Panc1 (cell line): ENCODE measurements at regions not wholly inside any gene's neighbourhood (a gene's known extent, or its start where the extent isn't known, plus 50 kb on each side); places are given as distances from the start of the nearest gene placed in this dataset.

ENCODE experiments used
- ATAC-seq: fragments of 200-7000 bp; cut with Tn5 transposase; 2 replicates; pipeline ENCODE4 v1.9.1; 2020; ENCODE audit warnings: mild to moderate bottlenecking, moderate library complexity
- BruUV-seq: library from RNA; stranded (reverse); fragments of 400-500 nt; replicated peaks from 2 replicates; lab custom pipeline; 2021; lab: Mats Ljungman, UMichigan
- CTCF ChIA-PET: fragments of 300-600 bp; sonication (Branson Sonifier 250); formaldehyde crosslinking; loops from one replicate; lab custom pipeline; 2022; ENCODE audit warnings: antibody characterized with exemption; lab: Charles Lee
- POLR2A ChIA-PET: fragments of 300-600 bp; sonication (Branson Sonifier 250); formaldehyde crosslinking; loops from one replicate; lab custom pipeline; 2022; ENCODE audit warnings: antibody characterized with exemption; lab: Charles Lee
- DNase-seq: peaks from one replicate; pipeline ENCODE4 v3.0.0-alpha.2; 2010; ENCODE audit warnings: low read depth, low spot score
- H3K27ac ChIP-seq: 2 replicates; pipeline ENCODE4 v1.5.1; 2011; ENCODE audit warnings: mild to moderate bottlenecking, low read length, inconsistent platforms
- H3K27me3 ChIP-seq: fragments of 200-500 bp; sonication (Bioruptor generic); 2 replicates; pipeline ENCODE4 v1.6.0; 2014; ENCODE audit warnings: low read length, inconsistent platforms; ENCODE audit not compliant: control insufficient read depth, insufficient read depth
- H3K36me3 ChIP-seq: fragments of 200-500 bp; sonication (Bioruptor generic); 2 replicates; pipeline ENCODE4 v1.5.1; 2014; ENCODE audit warnings: inconsistent platforms, mild to moderate bottlenecking, low read length, moderate library complexity; ENCODE audit not compliant: control insufficient read depth, insufficient read depth
- H3K4me1 ChIP-seq: 2 replicates; pipeline ENCODE4 v1.5.1; 2011; ENCODE audit warnings: inconsistent platforms, mild to moderate bottlenecking, low read length, moderate library complexity; ENCODE audit not compliant: control insufficient read depth, insufficient read depth
- H3K4me3 ChIP-seq, 2 experiments: 2 replicates each; pipeline ENCODE4 v1.5.1; 2011 to 2012; ENCODE audit warnings: low read depth in 2 of 2, low read length in 2 of 2, mild to moderate bottlenecking in 2 of 2, inconsistent platforms in 1 of 2, moderate library complexity in 1 of 2
- H3K9me3 ChIP-seq: fragments of 200-500 bp; sonication (Bioruptor generic); 2 replicates; pipeline ENCODE4 v1.5.1; 2014; ENCODE audit warnings: low read depth, mild to moderate bottlenecking, inconsistent platforms, low read length, moderate library complexity; ENCODE audit not compliant: control insufficient read depth, insufficient read depth
- POLR2AphosphoS5 ChIP-seq: IDR thresholded peaks from 2 replicates; pipeline ENCODE4 v1.6.1; 2012; ENCODE audit warnings: mild to moderate bottlenecking, low read depth, low read length, moderate library complexity
- SIN3A ChIP-seq: IDR thresholded peaks from 2 replicates; pipeline ENCODE4 v1.6.1; 2012; ENCODE audit warnings: low read depth, mild to moderate bottlenecking, low read length, moderate library complexity, borderline replicate concordance; ENCODE audit not compliant: insufficient read depth
- TCF7L2 ChIP-seq: IDR thresholded peaks from 2 replicates; pipeline ENCODE4 v1.6.1; 2011; ENCODE audit warnings: mild to moderate bottlenecking, low read depth, low read length, inconsistent platforms
- in situ Hi-C: cut with HindIII; loops from 2 replicates; pipeline ENCODE4 v1.10.0; 2016; ENCODE audit warnings: low sequenced_read_pairs, low pct_unique_long_range_greater_than_20kb
- intact Hi-C: fragments of 100-400 bp; cut with micrococcal nuclease; formaldehyde crosslinking; loops from one replicate; pipeline ENCODE4 v1.10.0; 2022; ENCODE audit not compliant: unreplicated experiment
- TF ChIP-seq, protein P1 (sequence below): fragments of 450-650 bp; IDR thresholded peaks from 2 replicates; pipeline ENCODE4 v1.5.1; 2017; ENCODE audit warnings: mild to moderate bottlenecking
- TF ChIP-seq, protein P2 (sequence below), 2 experiments: IDR thresholded peaks; 2 replicates each; pipeline ENCODE4 v1.6.1; 2011 to 2012; ENCODE audit warnings: low read depth in 2 of 2, control low read depth in 1 of 2, low read length in 1 of 2, mild to moderate bottlenecking in 1 of 2, moderate library complexity in 1 of 2; ENCODE audit not compliant: insufficient read depth in 1 of 2

DNA sequence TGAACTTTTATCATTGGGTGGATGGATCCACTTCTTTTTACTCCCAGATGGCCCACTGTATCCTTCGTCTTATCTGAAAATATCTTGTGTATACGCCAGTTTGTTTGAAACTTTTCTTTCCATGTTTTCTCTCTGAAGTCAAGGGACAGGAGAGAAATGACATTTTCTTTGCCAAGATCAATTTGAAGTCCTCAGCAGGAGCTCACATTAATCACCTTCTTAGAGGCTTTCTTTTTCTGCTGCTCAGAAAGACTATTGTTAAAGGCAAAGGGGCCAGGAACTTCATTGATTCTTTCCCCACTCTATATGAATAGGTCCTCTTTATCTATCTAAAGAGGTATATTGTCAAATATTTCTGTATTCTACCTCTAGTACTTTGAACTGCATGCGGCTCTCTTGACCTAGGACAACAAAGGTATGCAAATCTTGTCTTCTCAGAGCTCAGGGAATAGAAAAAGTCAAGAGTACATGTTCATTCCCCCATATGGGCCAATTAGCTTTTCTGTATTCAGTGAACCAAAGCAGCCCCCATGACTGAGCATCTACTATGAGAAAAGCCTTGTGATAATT is 583.3 kb downstream of the HS3ST4 start:
- H3K4me3 ChIP-seq, result no peak overlapping the region
- no TSS peak for BruUV-seq
- in situ Hi-C loops (no loop called here), intact Hi-C loops (no loop called here)
- ChIA-PET POLR2A (no interaction called here), CTCF (no interaction called here)
- H3K36me3 ChIP-seq, result no peaks in the 10 kb centered on the region
- H3K4me1 ChIP-seq, result no peaks in the 10 kb centered on the region
- DNase-seq, result no peak
- H3K27ac ChIP-seq, result no peak overlapping the region
- no peaks in the 10 kb centered on the region for H3K9me3 ChIP-seq
- no peaks in the 10 kb centered on the region for H3K27me3 ChIP-seq
- no peak for ATAC-seq
- TF ChIP-seq, protein P1, sequence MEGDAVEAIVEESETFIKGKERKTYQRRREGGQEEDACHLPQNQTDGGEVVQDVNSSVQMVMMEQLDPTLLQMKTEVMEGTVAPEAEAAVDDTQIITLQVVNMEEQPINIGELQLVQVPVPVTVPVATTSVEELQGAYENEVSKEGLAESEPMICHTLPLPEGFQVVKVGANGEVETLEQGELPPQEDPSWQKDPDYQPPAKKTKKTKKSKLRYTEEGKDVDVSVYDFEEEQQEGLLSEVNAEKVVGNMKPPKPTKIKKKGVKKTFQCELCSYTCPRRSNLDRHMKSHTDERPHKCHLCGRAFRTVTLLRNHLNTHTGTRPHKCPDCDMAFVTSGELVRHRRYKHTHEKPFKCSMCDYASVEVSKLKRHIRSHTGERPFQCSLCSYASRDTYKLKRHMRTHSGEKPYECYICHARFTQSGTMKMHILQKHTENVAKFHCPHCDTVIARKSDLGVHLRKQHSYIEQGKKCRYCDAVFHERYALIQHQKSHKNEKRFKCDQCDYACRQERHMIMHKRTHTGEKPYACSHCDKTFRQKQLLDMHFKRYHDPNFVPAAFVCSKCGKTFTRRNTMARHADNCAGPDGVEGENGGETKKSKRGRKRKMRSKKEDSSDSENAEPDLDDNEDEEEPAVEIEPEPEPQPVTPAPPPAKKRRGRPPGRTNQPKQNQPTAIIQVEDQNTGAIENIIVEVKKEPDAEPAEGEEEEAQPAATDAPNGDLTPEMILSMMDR, result no peak
- no peak for TF ChIP-seq TCF7L2
- no peak for TF ChIP-seq SIN3A
- no peak for TF ChIP-seq POLR2AphosphoS5
- TF ChIP-seq, protein P2, sequence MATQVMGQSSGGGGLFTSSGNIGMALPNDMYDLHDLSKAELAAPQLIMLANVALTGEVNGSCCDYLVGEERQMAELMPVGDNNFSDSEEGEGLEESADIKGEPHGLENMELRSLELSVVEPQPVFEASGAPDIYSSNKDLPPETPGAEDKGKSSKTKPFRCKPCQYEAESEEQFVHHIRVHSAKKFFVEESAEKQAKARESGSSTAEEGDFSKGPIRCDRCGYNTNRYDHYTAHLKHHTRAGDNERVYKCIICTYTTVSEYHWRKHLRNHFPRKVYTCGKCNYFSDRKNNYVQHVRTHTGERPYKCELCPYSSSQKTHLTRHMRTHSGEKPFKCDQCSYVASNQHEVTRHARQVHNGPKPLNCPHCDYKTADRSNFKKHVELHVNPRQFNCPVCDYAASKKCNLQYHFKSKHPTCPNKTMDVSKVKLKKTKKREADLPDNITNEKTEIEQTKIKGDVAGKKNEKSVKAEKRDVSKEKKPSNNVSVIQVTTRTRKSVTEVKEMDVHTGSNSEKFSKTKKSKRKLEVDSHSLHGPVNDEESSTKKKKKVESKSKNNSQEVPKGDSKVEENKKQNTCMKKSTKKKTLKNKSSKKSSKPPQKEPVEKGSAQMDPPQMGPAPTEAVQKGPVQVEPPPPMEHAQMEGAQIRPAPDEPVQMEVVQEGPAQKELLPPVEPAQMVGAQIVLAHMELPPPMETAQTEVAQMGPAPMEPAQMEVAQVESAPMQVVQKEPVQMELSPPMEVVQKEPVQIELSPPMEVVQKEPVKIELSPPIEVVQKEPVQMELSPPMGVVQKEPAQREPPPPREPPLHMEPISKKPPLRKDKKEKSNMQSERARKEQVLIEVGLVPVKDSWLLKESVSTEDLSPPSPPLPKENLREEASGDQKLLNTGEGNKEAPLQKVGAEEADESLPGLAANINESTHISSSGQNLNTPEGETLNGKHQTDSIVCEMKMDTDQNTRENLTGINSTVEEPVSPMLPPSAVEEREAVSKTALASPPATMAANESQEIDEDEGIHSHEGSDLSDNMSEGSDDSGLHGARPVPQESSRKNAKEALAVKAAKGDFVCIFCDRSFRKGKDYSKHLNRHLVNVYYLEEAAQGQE (IDR thresholded peaks at IDR 0.05; ENCODE audit: insufficient read depth in 1 of 2, low read depth in 2 of 2, low read length in 1 of 2), result no peak

DNA sequence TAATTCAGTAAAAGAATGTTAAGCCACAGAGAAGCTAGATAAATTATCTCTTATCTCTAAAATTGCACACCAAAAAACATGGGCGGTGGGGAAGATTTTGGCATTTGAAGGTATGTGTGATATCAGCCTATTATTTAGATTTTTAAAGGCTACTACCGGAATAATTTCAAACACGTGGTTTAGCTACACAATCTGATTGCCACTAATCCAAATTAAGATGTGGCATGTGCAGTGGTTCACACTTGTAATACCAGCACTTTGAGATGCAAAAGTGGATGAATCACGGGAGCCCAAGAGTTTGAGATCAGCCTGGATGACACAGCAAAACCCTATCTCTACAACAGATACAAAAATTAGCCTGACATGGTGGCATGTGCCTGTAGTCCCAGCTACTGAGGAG is 584.5 kb downstream of the HS3ST4 start:
- CTCF ChIA-PET, result no interaction called here
- H3K36me3 ChIP-seq, result no peaks in the 10 kb centered on the region
- intact Hi-C loops (no loop called here), in situ Hi-C loops (no loop called here)
- ATAC-seq (no peak), DNase-seq (no peak)
- TF ChIP-seq POLR2AphosphoS5 (no peak), TCF7L2 (no peak), SIN3A (no peak)
- TF ChIP-seq, protein P1, result no peak
- TF ChIP-seq, protein P2 (IDR thresholded peaks at IDR 0.05; ENCODE audit: insufficient read depth in 1 of 2, low read depth in 2 of 2, low read length in 1 of 2), result no peak
- H3K27me3 ChIP-seq, result no peaks in the 10 kb centered on the region
- no peaks in the 10 kb centered on the region for H3K4me1 ChIP-seq
- no peak overlapping the region for H3K4me3 ChIP-seq
- no TSS peak for BruUV-seq
- POLR2A ChIA-PET, result no interaction called here
- H3K27ac ChIP-seq, result no peak overlapping the region
- no peaks in the 10 kb centered on the region for H3K9me3 ChIP-seq
